PFSK-1 (cell line): ENCODE measurements at regions not wholly inside any gene's neighbourhood (a gene's known extent, or its start where the extent isn't known, plus 50 kb on each side); places are given as distances from the start of the nearest gene placed in this dataset.

ENCODE experiments used
- FOXP2 ChIP-seq: optimal IDR thresholded peaks from 2 replicates; pipeline ENCODE3; 2011; ENCODE audit warnings: borderline replicate concordance, control low read depth, inconsistent platforms; ENCODE audit not compliant: insufficient read depth; ENCODE audit errors: extremely low read length, extremely low read depth
- POLR2AphosphoS5 ChIP-seq: IDR thresholded peaks from 2 replicates; pipeline ENCODE4 v1.6.1; 2012; ENCODE audit warnings: low read depth, mild to moderate bottlenecking, control low read depth, low read length, moderate library complexity
- REST ChIP-seq, 2 experiments: IDR thresholded peaks; 2 replicates each; pipeline versions ENCODE4 v1.6.1 to v1.8.0; 2011 to 2012; ENCODE audit warnings: low read depth in 2 of 2, low read length in 2 of 2, control low read depth in 1 of 2, inconsistent platforms in 1 of 2, mild to moderate bottlenecking in 1 of 2, moderate library complexity in 1 of 2; ENCODE audit not compliant: insufficient read depth in 1 of 2
- SIN3A ChIP-seq: IDR thresholded peaks from 2 replicates; pipeline ENCODE4 v1.6.1; 2012; ENCODE audit warnings: mild to moderate bottlenecking, low read length, moderate library complexity, borderline replicate concordance; ENCODE audit not compliant: insufficient read depth
- TAF1 ChIP-seq: IDR thresholded peaks from 2 replicates; pipeline ENCODE4 v1.6.1; 2012; ENCODE audit warnings: low read length, control low read depth, borderline replicate concordance; ENCODE audit not compliant: insufficient read depth

DNA sequence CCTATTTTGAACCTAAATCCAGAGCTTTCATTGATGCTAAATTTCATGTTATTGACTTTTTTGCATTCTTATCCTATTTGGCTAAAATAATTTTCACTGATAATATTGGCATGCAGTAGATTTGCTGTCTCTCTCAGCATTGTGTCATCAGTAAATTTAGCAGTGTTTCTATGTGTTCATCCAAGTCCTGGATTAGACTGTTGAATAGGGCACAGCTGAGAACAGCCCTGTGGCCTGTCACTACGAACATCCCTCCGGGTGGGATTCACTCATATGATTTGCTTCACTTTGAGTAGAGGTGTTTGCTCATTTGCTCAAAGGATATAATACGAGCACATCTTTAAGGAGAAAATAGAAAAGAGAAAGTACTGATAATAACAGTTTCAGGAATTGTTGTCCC, 101.5 kb downstream of the HSPH1 start:
- TF ChIP-seq FOXP2 (no peak), TAF1 (no peak), SIN3A (no peak), REST (IDR thresholded peaks at IDR 0.05; ENCODE audit: insufficient read depth in 1 of 2, low read depth in 2 of 2, low read length in 2 of 2) (no peak), POLR2AphosphoS5 (no peak)

- TF ChIP-seq POLR2AphosphoS5: no peak
- TF ChIP-seq TAF1: no peak
- TF ChIP-seq FOXP2: no peak
- TF ChIP-seq REST (IDR thresholded peaks at IDR 0.05; ENCODE audit: insufficient read depth in 1 of 2, low read depth in 2 of 2, low read length in 2 of 2): no peak
- no peak for TF ChIP-seq SIN3A
These were observed 104.2 kb downstream of the HSPH1 start for GRCh38 chr13:31057403-31058033.

DNA sequence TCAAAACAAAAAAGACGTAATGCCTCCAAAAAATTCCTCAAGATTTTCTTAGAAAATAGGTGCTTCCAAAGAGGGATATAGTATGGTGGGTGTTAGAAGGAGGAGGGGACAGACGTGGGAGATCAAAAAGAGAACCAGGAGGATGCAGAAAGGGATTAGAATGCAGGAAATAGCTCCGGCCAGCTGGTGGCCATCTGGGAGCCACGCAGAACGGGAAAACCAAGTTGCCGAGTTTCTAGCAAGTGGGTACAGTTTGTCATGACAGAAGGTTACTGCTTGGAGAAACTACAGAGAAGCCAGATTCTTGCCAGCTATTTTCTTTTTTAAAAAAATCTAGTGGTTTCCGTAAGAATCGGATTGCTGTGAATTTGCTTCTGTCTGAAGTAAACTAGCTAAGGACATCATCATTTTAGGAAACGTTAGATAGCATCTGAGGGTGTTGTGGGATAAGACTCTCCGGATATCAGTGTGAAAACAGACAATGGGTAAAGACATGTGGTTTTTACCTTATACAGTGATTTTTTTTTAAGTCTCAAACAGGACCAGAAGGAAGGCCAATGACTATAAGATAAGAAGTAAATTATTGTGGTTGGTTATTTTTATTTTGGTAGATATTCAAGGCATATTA, 104.9 kb downstream of the HSPH1 start:
- TF ChIP-seq SIN3A (no peak), REST (IDR thresholded peaks at IDR 0.05; ENCODE audit: insufficient read depth in 1 of 2, low read depth in 2 of 2, low read length in 2 of 2) (no peak)

DNA sequence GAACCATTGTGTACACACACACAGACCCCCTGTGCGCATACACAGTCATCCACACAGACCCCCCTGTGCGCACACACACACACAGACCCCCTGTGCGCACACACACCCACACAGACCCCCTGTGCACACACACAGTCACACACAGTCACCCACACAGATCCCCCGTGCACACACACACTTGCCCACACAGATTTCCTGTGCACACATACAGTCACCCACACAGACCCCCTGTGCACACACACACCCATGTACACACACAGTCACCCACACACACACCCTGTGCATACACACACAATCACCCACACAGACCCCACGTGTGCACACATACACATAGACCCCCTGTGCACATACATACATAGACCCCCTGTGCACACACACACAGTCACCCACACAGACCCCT, 106.1 kb downstream of the HSPH1 start:
- no peak for TF ChIP-seq FOXP2
- TF ChIP-seq REST (IDR thresholded peaks at IDR 0.05; ENCODE audit: insufficient read depth in 1 of 2, low read depth in 2 of 2, low read length in 2 of 2): no peak
- no peak for TF ChIP-seq TAF1
- no peak for TF ChIP-seq POLR2AphosphoS5
- TF ChIP-seq SIN3A: no peak

DNA sequence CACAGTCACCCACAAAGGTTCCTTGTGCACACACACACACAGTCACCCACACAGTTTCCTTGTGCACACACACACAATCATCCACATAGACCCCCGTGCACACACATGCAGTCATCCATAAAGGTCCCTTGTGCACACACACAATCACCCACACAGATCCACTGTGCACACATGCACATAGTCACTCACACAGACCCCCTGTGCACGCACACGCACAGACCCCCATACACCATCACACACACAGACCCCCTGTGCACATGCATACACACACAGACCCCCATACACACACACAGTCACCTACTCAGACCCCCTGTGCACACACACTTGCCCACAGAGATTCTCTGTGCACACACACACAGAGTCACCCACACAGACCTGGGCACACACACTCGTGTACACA, 107.1 kb downstream of the HSPH1 start:
- TF ChIP-seq SIN3A (no peak), POLR2AphosphoS5 (no peak), TAF1 (no peak), REST (IDR thresholded peaks at IDR 0.05; ENCODE audit: insufficient read depth in 1 of 2, low read depth in 2 of 2, low read length in 2 of 2) (no peak), FOXP2 (no peak)
